ACC112 (cell line): ENCODE measurements at regions not wholly inside any gene's neighbourhood (a gene's known extent, or its start where the extent isn't known, plus 50 kb on each side); places are given as distances from the start of the nearest gene placed in this dataset.
"Not testable (repeated sequence)": the region's sequence is repeated elsewhere in the genome, so short reads cannot be mapped to it uniquely, and the experiment has no call there.

ENCODE experiments used
- H2AFZ ChIP-seq: fragments of 200-600 bp; sonication (generic); one replicate; pipeline ENCODE4 v1.6.0; 2017; ENCODE audit warnings: antibody characterized with exemption, low read length; ENCODE audit not compliant: unreplicated experiment
- H3K27ac ChIP-seq: fragments of 200-600 bp; sonication (generic); 2 replicates; pipeline ENCODE4 v1.5.1; 2014; ENCODE audit warnings: low read depth, mild to moderate bottlenecking, antibody characterized with exemption, low read length, moderate library complexity
- H3K27me3 ChIP-seq: fragments of 200-600 bp; sonication (generic); 2 replicates; pipeline ENCODE4 v1.6.1; 2014; ENCODE audit warnings: mild to moderate bottlenecking, antibody characterized with exemption, low read length, moderate library complexity, mixed read lengths; ENCODE audit not compliant: insufficient read depth
- H3K36me3 ChIP-seq: fragments of 200-600 bp; sonication (generic); 2 replicates; pipeline ENCODE4 v1.6.1; 2016; ENCODE audit warnings: mild to moderate bottlenecking, antibody characterized with exemption, low read length, moderate library complexity, mixed read lengths; ENCODE audit not compliant: insufficient read depth
- H3K4me1 ChIP-seq: fragments of 200-600 bp; sonication (generic); one replicate; pipeline ENCODE4 v1.6.1; 2016; ENCODE audit warnings: low read length, mixed read lengths; ENCODE audit not compliant: insufficient read depth, unreplicated experiment, control insufficient read depth
- H3K4me3 ChIP-seq: fragments of 200-600 bp; sonication (generic); 2 replicates; pipeline ENCODE4 v1.5.1; 2014; ENCODE audit warnings: mild to moderate bottlenecking, low read depth, low read length
- H3K79me2 ChIP-seq: fragments of 200-600 bp; sonication (generic); one replicate; pipeline ENCODE4 v1.6.0; 2016; ENCODE audit warnings: low read length; ENCODE audit not compliant: control insufficient read depth, unreplicated experiment, insufficient read depth

DNA sequence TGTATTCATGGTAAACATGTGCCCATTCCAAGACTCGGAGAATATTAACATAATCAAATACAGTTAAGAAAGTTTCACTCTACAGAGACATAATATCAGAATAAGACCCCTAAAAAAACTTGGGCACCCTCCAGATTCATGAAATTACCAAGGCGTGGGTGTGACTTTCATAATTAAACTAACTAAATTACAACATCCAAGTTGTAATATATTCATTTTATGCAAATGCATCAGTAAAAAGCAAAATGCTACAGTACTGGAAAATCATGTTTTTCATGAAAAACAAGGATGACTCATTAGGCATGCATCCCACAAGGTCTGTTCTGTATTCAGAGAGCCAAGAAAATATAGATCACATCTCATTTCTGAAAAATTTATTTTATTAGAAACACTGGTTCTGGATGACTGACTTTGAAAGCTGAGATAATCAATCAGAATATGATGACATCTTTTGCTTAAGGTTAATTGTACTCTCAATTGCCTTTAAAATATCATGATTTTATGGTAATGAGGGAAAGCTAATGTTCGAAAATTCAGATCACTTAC is 248.8 kb upstream of the SMIM30 start:
- H3K4me3 ChIP-seq = no peak overlapping the region
- no peak overlapping the region for H3K27ac ChIP-seq
- no peaks in the 10 kb centered on the region for H3K27me3 ChIP-seq

DNA sequence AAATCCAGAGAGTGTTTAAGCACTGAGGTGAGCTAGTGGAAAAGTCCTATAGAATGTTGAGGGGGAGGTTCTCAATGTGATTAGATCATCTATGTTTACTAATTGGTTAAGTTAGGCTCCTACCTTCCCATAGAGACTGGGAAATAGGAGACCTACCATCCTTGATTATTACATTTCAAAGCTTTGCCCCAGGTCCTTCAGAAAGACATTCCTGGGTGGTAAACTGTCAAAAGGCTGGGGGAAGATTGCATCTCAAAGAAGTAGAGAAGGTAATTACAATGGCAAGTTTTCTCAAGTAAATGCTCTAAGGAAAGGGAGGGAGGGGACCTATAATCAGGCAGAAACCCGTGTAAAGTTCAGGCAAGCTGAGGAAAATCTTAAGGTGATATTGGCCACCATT is 247.8 kb upstream of the SMIM30 start:
- Histone ChIP-seq H3K27ac (no peak overlapping the region), H3K27me3 (no peaks in the 10 kb centered on the region), H2AFZ (no peak overlapping the region), H3K79me2 (no peaks in the 10 kb centered on the region), H3K4me3 (no peak overlapping the region), H3K4me1 (no peaks in the 10 kb centered on the region), H3K36me3 (no peaks in the 10 kb centered on the region)

More for the DNA sequence above, 248.8 kb upstream of the SMIM30 start:
- no peaks in the 10 kb centered on the region for H3K36me3 ChIP-seq
- H3K79me2 ChIP-seq = no peaks in the 10 kb centered on the region
- H2AFZ ChIP-seq = no peak overlapping the region
- no peaks in the 10 kb centered on the region for H3K4me1 ChIP-seq

DNA sequence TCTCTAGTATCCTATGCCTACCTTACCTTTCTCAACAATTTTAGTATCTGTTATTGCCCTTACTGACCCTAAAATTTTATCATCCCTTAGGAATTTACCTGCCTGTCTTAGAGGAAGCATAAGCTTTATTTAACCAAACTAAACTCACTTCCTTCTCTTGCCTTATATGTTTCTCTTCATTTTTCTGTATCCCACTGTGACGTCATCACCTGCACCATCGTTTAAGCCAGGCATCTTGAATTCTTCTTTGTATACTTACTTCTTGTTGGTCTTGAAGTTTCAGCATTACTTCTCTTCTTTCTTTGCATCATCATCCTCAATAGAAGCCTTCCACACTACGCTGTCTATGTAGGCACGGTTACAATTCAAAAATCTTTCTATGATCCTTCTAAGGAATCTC is 231.0 kb upstream of the SMIM30 start:
- no peak overlapping the region for H3K4me3 ChIP-seq
- H3K27me3 ChIP-seq = no peaks in the 10 kb centered on the region
- no peak overlapping the region for H3K27ac ChIP-seq
- H3K36me3 ChIP-seq = no peaks in the 10 kb centered on the region
- no peaks in the 10 kb centered on the region for H3K79me2 ChIP-seq
- no peaks in the 10 kb centered on the region for H3K4me1 ChIP-seq
- no peak overlapping the region for H2AFZ ChIP-seq

DNA sequence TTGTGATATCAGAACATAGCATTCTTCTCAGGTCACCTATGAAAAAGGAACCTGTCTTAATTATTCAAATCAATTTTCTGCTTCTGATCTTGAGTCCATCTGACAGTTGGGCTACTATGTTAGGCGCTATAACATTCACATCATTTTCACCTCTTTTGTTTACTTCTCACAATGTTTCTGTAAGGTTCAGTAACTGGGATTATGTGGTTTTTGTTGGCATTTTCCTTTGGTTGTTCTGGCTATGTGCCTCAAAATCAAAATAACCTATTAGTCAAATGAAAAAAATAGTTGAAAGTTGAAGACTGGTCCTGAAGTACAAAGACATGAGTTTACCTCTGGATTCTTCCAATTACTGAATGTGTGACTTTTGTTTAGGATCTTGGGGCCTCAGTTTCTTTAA is 221.3 kb upstream of the SMIM30 start:
- no peak overlapping the region for H3K4me3 ChIP-seq
- H3K4me1 ChIP-seq = no peaks in the 10 kb centered on the region
- no peak overlapping the region for H2AFZ ChIP-seq
- H3K27me3 ChIP-seq = no peaks in the 10 kb centered on the region
- no peaks in the 10 kb centered on the region for H3K36me3 ChIP-seq
- H3K27ac ChIP-seq = no peak overlapping the region
- H3K79me2 ChIP-seq = no peaks in the 10 kb centered on the region

DNA sequence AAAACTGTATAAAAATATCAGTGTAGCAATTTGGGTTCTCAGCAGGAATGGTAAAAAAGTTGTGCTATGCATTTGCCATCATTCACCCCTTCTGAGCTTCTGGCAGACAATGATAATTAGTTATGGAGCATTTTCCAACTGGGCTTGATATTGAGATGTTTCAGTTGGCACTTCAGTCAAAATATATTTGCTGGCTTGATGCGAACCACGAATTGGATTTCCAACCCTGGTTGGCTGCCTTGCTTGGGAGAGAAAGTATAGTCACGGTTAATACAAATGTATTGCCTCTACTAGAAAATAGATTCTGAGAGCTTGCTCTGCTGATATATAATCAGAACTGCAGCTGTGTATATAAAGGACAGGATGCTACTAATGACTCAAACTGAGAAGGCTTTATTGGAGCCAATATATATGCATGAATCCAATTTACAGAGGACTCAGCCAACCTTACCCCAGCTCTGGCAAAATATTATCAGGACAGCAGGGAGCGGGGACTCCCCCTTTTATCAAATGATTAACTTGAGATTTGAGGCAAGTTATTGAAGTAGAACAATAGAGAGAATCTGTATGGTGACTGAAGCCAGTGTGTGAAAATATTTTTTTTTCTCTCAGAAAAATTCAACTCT is 219.8 kb upstream of the SMIM30 start:
- no peak overlapping the region for H3K27ac ChIP-seq
- no peak overlapping the region for H2AFZ ChIP-seq
- H3K4me3 ChIP-seq = no peak overlapping the region
- no peaks in the 10 kb centered on the region for H3K4me1 ChIP-seq
- no peaks in the 10 kb centered on the region for H3K36me3 ChIP-seq
- no peaks in the 10 kb centered on the region for H3K79me2 ChIP-seq
- no peaks in the 10 kb centered on the region for H3K27me3 ChIP-seq

DNA sequence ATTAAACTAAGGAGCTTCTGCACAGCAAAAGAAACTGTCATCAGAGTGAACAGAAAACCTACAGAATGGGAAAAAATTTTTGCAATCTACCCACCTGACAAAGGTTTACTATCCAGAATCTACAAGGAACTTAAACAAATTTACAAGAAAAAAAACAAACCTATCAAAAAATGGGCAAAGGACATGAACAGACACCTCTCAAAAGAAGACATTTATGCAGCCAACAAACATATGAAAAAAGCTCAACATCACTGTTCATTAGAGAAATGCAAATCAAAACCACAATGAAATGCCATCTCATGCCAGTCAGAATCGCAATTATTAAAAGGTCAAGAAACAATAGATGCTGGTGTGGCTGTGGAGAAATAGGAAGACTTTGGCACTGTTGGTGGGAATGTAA is 218.5 kb upstream of the SMIM30 start:
- H3K27ac ChIP-seq, H3K4me1 ChIP-seq, H3K4me3 ChIP-seq, H3K36me3 ChIP-seq, H3K27me3 ChIP-seq, H2AFZ ChIP-seq, H3K79me2 ChIP-seq: not testable (repeated sequence)

DNA sequence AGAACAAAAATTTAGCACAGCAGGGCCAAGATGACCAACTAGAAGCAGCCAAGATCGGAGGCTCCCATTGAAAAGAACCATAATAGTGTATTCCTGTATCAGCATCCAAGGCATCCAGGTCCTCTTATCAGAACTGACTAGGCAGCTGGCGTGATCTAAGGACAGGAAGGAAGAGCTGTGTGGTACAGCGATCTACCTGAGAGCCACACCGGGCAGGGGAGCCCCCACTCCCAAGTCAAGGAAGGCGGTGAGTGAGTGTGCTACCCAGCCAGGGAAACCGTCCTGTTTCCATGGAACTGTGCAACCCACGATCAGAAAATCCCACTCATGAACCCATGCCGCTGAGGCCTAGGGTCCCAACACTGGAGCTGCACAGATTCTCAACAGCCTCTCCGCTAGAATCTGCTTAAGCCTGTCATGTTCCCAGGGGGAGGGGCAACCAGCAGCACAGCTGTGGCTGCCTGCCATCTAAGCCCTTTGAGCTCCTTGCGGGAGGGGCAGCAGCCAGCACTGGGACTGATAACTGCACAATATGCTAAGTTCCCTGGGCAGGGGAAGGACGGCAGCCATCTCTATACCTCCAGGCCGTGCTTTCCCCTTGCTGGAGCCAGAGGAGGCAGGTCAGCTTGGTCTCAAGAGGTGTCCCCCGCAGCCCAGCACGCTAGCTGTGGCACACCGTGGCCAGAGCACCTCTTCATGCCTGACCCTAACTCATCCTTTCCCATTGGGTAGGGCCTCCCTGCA is 213.0 kb upstream of the SMIM30 start:
- no peak overlapping the region for H3K27ac ChIP-seq
- H2AFZ ChIP-seq = no peak overlapping the region
- no peaks in the 10 kb centered on the region for H3K36me3 ChIP-seq
- no peaks in the 10 kb centered on the region for H3K4me1 ChIP-seq
- no peaks in the 10 kb centered on the region for H3K27me3 ChIP-seq
- no peaks in the 10 kb centered on the region for H3K79me2 ChIP-seq
- no peak overlapping the region for H3K4me3 ChIP-seq

DNA sequence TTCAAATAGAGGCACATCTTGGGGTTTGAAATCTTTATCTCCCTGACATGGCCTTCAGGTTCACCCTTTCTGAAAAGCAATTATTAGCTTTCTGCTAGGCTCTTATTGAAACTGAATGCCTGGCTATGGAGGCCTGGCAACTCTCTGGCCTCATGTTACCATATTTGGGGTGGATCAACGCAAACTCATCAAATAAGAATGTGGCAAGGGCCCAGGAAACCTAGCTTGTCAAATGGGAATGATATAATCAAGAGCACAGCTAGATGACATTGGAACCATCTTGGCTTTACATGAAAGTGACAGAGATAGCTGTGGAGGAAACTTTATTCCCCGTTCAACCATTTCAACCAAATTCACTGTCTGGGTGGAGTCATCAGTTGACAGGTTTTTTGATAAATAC is 202.8 kb upstream of the SMIM30 start:
- no peak overlapping the region for H3K27ac ChIP-seq
- no peaks in the 10 kb centered on the region for H3K27me3 ChIP-seq
- H3K79me2 ChIP-seq = no peaks in the 10 kb centered on the region
- no peak overlapping the region for H3K4me3 ChIP-seq
- peaks cover 5% of the 10 kb centered on the region for H3K4me1 ChIP-seq
- H2AFZ ChIP-seq = no peak overlapping the region
- H3K36me3 ChIP-seq = no peaks in the 10 kb centered on the region

DNA sequence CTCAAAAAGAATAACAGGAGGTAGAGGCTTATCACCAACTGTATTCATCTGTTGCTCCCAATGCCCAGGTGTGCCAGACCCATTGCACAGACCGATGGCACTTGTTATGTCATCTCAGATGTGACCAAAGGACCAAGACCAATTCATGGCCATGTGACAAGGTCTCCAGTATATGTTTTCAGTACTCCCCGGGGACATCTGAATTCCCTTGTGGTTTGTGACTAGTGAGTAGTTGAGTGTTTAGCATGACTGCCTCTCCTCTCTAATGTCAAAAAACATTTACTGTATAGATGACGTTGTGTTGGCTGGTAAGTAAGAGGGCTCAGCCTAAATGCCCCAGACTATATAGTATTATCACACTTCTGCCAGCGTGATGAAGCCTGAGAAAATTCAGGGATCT is 202.1 kb upstream of the SMIM30 start:
- no peak overlapping the region for H2AFZ ChIP-seq
- H3K79me2 ChIP-seq = no peaks in the 10 kb centered on the region
- peaks cover 5% of the 10 kb centered on the region for H3K4me1 ChIP-seq
- no peaks in the 10 kb centered on the region for H3K27me3 ChIP-seq
- no peak overlapping the region for H3K4me3 ChIP-seq
- H3K27ac ChIP-seq = no peak overlapping the region
- H3K36me3 ChIP-seq = no peaks in the 10 kb centered on the region

DNA sequence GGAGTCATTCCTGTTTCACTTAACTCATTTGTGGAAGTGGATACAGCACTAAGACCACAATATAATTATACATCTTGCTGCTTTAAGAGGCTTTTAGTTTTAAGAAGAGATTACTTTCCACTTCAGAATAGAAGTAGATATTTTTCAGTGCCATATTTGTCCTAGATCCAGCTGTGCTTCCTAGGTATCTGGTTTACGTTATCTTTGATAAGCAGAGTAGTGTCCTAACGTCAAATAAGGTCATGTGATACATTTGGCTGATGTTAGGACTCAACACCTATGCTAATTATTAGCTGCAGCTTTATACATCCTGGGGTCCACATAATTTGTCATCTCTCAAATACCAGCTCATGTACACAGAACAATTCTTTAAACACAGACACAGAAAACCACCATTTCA is 196.2 kb upstream of the SMIM30 start:
- Histone ChIP-seq H3K27me3 (no peaks in the 10 kb centered on the region), H2AFZ (no peak overlapping the region), H3K36me3 (no peaks in the 10 kb centered on the region), H3K27ac (no peak overlapping the region), H3K4me1 (peaks cover 4% of the 10 kb centered on the region), H3K4me3 (no peak overlapping the region), H3K79me2 (no peaks in the 10 kb centered on the region)

DNA sequence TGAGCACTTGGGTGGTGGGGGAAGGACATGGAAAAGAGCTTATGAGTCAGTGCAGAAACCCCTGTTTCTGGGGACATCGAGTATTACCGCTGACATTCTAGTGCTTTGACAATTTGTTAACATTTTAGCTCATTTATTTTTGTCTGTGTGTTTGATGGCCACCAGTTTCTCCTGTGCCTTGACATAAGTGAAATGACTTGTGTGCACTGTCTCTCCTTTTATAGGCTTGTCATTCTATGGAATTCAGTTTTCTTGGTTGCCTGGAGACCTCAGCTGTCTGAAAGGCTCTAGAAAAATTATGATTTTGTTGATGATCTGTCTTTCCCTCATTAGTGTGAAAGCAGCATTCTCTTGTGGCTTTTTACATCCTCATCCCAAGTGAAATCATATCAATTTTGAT is 190.0 kb upstream of the SMIM30 start:
- Histone ChIP-seq H3K27ac (no peak overlapping the region), H3K4me1 (no peaks in the 10 kb centered on the region), H3K4me3 (no peak overlapping the region), H2AFZ (no peak overlapping the region), H3K27me3 (no peaks in the 10 kb centered on the region), H3K36me3 (no peaks in the 10 kb centered on the region), H3K79me2 (no peaks in the 10 kb centered on the region)
